GM21423 (cell line): ENCODE measurements at regions not wholly inside any gene's neighbourhood (a gene's known extent, or its start where the extent isn't known, plus 50 kb on each side); places are given as distances from the start of the nearest gene placed in this dataset.

Source experiments
- ATAC-seq: cut with Tn5 transposase; IDR thresholded peaks from one replicate; pipeline ENCODE4 v1.9.1; 2021; ENCODE audit warnings: mild to moderate bottlenecking, moderate library complexity; ENCODE audit not compliant: unreplicated experiment

DNA sequence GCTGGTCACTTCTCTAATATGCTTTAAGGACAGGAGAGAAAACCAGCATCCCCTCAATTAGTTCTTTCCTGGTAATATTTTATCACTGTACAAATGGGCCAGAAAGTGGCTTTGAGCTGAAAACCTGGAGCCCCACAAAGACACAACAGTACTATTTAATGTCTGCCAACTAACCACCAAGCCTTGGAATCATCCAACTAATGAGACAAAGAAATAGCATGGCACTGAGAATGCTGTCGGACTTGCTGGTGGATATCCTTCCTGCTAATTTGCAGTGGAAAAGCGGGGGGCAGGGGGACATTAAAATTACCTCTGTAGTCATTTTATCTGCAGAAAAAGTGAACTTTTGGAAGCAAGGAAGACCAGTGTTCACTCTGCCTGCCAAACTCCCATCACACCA lies 288.5 kb downstream of the KBTBD8 start:
- ATAC-seq: no peak

DNA sequence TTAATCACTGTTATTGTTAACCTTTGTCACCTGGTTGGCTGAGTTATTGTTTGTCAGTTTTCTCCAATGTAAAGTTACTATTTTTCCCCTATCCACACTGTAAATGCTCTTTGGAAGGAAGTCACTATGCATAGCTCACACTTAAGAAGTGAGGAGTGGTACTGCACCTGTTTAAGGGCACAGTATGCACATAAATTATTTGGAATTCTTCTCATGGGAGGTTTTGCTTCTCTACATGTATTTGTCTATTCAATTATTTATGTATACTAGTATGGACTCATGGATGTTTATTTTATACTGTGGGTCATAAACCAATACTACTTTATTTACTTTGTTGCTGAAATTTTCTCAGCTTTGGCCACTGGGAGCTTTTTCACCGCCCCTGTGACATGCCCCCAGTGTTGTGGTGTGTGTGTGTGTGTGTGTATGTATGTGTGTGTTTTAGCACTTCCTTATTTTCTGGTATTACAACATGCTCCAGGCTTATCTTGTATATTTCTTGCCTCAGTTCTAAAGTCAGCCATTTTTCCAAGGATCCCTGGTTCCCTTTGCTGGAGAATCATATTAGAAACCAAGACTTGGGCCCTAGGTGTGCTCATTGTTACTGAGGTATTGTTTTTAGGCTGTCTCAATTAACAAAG lies 290.5 kb downstream of the KBTBD8 start:
- no peak for ATAC-seq

DNA sequence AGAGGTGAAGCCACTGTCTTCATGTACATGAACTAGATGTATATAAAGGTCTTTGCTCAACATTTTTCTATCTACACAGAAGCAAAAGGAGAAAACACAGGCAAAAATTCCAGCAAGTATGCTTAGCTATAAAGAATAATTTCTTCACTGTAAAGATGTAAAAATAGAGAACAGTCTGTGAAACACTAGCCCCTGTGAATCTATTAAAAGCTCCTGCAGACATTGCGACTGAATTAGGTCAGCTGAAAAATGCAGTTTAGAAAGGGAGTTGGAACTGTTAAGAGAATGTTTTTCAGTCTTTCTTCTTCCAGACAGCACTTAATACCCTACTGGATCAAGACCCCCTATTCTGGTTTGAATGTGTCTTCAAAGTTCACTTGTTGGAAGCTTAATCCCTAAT lies 291.5 kb downstream of the KBTBD8 start:
- ATAC-seq: no peak

DNA sequence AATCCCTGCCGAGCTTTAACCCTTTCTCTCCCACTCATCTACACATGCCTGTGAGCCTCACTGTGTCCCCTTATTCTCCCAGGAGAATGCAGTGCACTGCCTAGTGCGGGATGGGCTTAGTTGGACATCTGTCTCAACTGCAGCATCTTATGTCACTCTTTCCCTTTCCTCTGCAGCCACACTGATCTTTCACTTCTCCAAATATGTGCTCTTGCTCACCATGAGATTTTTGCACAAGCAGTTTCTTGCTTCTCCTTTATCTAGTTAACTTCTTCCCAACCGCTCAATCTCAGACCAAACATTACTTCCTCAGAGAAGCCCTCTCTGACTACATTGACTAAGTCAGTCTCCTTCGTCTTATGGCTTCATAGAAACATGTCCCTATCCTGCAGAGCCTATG lies 292.3 kb downstream of the KBTBD8 start:
- ATAC-seq: no peak

DNA sequence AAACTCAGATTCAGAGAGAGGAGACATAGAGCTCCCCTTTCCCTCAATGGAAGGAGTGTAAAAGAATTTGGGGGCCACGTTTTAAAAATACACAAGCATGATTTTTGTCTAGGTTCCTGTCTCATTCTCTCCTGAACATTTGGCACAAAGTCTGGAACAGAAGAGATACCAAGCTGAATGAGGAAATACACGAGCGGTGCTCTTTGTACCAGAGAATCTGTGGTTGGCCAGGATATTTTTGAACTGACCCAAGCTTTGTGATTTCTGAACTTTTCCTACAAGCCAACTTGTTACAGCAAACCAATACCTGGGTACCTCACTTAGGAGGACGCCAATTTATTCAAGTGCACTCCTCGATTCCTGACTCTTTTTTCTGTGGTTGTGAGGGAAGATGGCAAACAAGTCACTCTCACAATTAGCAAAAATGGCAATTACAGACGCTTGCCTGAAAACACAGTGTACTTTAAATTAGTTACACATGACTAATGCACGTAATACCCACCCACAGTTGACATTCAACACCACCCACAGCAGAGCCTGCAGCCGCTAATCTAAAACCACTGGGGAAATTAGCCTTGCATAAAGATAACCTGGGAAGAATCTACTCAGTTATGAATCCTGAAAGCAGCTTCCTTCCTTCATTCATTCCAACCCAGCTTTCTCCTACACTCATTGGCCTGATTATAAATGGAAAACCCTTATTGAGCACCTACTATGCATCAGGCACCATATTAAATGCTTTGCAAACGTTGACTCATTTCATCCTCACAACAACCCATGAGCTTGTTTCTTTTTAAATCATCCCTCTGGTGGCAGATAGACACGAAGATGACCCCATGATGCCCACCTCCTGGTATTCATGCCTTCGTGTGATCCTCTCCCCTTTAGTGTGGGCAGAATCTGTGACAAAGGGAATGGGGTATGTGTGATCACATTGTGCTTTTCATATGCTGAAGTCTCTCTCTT lies 293.5 kb downstream of the KBTBD8 start:
- no peak for ATAC-seq

DNA sequence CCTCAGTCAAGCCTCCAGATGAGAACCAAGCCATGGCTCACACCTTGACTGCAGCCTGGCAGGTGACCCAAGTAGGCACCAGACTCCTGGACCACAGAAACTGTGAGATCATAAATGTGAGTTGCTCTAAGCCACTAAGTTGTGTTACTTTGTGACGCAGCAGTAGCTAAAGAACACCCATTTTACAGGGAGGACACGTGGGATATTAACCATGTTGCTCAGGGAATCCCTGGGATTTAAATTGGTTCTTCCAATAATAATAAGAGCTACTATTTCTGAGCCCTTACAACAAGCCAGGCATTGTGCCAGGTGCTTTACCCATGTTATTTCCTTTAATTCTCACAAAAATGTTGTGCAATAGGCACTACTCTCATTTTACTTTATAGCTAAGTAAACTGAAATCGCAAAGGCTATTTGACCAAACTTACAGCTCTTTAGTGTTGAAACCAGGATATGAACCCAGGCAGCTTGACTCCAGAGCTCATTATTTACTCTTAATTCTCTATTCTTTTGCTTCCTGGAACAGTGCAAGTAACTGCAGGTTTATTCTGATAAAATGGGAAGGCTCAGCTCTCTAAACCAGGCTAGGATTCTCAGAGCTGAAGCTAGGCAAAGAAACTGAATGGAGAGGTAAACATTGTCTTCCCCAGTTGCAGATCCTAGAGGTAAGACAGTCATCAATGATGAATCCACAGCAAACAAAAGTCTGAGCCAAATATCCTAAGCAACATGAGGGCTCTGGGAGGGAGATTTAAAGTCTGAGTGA lies 294.4 kb downstream of the KBTBD8 start:
- ATAC-seq: no peak

DNA sequence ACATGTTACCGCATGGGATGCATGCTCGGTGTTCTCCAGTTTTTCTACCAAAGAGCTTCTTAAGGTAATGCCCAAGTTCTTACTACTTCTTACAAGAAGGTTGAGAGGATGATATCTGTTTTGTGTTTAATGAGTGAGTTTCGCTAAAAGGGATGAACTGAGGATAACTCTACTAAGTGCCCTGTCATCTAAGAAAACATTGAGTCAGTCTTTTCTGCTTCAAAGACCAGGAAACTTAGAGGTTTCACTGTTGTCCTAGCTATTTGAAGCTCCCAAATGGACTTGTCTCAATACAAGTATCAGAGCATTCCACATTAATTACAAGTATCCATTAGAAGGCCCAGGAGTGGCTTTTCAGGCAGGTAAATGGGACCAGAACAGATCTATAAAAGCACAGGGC lies 296.2 kb downstream of the KBTBD8 start:
- no peak for ATAC-seq

DNA sequence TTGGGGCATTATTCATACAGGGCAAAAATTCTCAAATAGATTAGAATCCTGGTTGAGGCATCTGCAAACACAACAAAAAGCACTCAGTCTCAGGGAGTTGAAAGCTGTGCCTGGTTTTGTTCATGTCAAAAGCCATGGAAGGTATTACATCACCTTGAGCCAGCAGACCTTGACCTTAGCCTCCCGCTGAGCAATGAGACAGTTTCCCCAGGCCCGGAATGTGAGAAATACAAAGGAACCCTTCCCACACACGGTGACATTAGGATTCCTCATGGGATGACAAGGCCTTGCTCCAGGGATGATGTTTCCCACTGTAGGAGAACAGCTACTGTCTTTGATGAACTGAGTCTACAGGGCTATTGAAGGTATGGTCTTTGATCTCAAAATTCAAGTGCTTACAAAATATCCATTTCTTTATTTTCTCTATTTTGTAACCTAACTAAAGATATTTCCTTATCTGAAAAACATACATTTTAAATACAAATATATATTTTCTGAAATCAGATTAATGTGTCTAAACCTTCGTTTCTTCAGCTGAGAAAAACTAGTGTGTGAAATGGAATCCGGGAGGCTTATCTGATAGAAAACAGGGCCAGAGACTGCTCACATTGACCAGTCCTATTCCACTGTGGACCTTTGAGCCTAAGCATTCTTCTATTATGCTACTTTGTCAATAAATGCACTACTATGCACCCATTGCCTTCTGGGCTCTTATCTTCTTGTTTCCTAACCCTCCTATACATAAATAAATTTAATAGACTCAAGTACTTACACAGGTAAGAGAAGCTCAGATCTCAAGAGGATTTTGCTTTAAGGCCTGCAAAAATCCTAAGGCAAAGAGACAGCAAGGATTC lies 298.2 kb downstream of the KBTBD8 start:
- ATAC-seq: no peak

DNA sequence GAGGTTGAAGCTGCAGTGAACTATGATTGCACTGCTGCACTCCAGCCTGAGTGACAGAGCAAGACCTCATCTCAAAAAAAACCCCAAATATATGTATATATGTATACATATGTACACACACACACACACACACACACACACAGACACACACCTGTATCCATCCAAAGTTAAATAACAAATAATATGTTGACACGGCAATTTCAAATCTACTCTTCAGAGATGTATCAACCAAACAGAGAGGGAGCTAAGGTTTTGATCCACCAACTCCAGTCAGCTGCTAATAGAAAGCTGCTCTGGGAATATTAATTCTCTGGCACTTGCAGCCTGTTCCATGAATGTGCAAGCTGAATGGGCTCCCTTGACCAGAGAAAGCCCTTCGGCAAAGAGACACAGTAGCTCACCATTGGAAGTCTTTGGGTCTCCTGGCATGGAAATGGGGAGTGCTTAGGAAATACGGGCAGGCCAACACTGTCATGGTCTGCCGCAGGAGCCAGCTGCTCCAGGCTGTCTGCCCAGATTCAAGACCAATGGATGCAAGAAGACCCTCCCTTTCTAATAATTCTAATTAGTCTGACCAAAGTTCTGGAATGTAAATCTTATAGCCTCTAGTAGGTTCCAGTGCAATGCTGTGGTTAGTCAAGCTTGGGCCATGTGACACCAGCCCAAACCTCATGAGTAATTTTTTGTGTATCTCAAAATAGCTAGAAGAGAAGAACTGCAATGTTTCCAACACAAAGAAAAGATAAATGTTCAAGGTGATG lies 299.8 kb downstream of the KBTBD8 start:
- no peak for ATAC-seq

DNA sequence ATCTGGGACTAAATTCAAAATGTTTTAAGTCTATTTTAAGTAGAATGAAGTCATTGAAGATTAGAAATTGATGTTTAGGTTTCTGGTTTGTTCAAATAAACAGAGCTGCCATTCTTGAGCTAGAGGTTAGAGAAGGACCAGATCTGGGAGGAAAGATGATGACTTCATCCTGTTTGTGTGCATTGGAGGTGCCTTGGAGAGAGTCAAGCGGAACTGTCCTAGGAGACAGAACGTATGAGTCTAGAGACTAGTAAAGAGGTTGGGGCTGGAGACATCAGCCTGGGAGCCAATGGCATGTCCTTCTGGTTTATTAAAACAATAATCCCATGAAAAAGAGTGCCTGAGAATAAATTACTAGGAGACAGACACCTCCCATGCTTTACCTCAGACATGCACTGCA lies 303.4 kb downstream of the KBTBD8 start:
- ATAC-seq: no peak

DNA sequence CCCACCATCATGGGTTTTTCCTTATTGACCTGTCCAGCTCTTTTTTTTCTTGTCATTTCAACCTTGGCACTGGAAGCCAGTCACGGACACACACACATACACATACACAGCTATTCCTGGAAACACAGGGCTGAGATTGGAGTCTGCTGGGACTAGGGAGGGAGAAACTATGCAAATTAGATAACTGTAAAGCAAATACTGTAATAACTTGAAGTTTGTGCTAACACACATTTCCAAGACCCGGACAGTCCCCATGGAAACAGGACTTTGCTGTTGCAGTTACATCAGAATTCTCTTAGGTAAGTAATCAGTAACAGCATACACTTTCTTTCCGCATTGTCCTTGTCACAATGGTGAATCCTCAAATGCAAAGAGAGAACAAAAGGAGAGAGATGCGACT lies 304.4 kb downstream of the KBTBD8 start:
- ATAC-seq: no peak

DNA sequence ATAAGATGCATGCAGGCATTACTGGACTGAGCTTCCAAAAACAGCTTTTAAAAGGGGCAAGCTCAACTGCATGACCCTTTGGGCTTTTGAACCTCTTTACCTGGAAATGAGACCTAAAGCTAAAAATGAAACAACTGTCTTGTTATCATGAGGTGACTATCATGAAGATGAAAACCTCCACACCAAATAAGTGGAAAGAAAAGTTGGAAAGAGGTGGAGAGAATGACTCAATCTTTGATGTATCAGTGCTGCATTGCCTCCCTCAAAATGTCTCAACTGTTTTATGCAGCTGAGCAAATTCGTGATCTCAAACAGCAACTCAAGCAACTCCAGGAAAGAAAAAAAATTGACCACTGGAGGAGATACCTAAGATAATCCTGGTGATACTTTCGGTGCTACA lies 307.1 kb downstream of the KBTBD8 start:
- no peak for ATAC-seq

DNA sequence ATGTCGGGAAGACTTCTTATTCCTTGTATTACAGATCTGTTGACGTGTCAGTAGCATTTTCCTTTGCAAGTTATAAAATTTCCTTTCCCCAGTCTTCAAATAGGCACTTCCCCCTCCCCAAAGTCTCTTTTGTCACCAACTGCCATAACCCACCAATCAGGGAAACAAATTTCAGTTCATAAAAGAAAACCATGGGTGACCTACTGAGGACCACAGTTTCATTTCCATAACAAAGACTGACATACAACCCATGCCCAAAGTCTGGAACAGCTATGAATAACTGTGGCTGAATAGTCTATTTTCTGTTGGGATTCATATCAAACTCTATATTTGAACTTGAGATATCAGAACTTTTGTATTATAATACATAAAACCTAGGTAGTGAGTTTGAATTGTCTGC lies 307.8 kb downstream of the KBTBD8 start:
- ATAC-seq: no peak

DNA sequence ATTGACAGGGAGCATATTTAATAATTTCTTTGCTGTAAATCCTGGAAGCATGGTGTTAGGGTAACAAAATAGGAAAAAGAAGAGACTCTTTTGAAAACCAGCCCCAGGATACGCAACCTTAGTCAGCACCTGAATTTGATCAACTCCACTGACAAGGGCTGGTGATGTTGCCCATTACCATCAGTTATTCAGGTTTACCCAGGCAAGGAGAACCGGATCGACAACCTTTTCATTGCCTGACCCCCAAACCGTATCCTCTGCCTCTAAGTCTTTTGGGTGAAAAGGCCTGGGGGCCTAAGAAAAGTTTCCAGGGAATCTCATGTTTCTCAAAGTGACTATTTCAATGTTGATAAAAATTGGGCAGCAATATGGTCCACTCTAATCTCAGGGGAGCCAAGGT lies 313.3 kb downstream of the KBTBD8 start:
- no peak for ATAC-seq

DNA sequence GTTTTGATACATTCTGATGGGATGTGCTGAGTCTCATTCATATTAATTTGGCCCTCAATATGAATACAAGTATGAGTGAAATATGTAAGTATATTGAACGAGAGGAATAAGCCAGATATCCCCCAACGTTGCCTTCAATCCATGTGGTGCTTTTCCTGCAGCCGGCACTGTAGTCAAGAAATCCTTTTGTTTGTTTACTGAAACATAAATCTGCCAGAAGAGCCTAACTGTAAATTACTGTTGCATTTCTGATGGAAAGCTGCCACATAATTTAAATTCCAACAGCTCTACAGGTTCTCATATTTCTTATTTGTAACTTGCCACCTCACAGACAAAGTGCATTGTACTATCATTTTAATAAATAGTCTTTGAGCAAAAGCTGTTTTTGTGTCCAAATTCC lies 314.0 kb downstream of the KBTBD8 start:
- no peak for ATAC-seq

DNA sequence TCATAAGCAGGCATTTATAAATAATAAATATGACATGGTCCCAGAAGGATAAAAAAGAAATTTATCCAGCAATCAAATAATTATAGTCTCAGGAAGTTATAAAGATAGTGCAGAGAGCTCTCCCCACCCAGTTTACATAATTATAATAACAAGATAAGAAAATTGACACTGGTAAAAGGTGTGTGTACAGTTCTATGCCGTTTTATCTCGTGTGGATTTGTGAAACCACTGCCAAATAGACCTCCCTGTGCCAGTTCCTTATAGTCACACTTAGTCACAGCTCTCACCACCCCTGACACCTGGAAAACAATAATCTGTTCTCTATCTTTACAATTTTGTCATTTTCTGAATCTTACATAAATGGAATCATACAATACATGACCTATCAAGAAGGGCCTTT lies 320.1 kb downstream of the KBTBD8 start:
- no peak for ATAC-seq

DNA sequence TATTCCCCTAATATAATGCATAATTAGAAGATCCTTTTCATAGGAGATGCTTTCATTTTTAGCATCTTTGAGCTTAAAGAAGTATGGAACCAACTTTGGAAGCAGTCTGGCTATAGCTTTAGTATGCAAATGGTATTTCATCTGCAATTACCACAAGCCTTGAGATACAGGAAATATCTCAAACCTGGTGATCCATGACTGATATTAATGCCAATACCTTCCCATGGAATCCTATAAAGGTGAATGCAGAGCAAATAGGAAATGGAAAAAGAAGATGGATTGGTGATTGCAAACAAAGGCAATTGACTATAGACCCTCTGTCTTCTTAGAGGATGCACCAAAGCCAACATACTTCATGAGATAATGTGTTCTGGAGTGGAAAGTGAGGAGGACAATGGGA lies 326.4 kb downstream of the KBTBD8 start:
- no peak for ATAC-seq
